GM23338 (cell line): ENCODE measurements at regions not wholly inside any gene's neighbourhood (a gene's known extent, or its start where the extent isn't known, plus 50 kb on each side); places are given as distances from the start of the nearest gene placed in this dataset.

Source experiments
- EZH2 ChIP-seq: fragments of 200-600 bp; sonication (generic); IDR thresholded peaks from one replicate; pipeline ENCODE4 v1.8.0; 2017; ENCODE audit warnings: antibody characterized with exemption, mild to moderate bottlenecking, low read depth; ENCODE audit not compliant: unreplicated experiment
- EZH2phosphoT487 ChIP-seq: fragments of 200-600 bp; sonication (generic); IDR thresholded peaks from one replicate; pipeline ENCODE4 v1.8.1; 2018; ENCODE audit warnings: antibody characterized with exemption; ENCODE audit not compliant: unreplicated experiment
- POLR2AphosphoS5 ChIP-seq: IDR thresholded peaks from 2 replicates; pipeline ENCODE4 v1.6.1; 2016; ENCODE audit warnings: antibody characterized with exemption, low read depth
- ZNF114 ChIP-seq: fragments of 250-450 bp; sonication (Bioruptor Pico); IDR thresholded peaks from 2 replicates; pipeline ENCODE4 v1.5.0; 2020; ENCODE audit warnings: mild to moderate bottlenecking, moderate library complexity
- TF ChIP-seq, protein P1 (sequence below), 2 experiments: fragments of 200-600 bp in 1 of 2; sonication (generic) in 1 of 2; conservative IDR thresholded peaks; 2 replicates each; pipeline versions ENCODE4 v1.5.1 to v1.6.1; 2016 to 2017; ENCODE audit warnings: antibody characterized with exemption in 2 of 2, low read depth in 2 of 2, mild to moderate bottlenecking in 2 of 2, moderate library complexity in 1 of 2
- TF ChIP-seq, protein P2 (sequence below): IDR thresholded peaks from one replicate; pipeline ENCODE4 v1.6.1; 2018; ENCODE audit warnings: antibody characterized with exemption; ENCODE audit not compliant: unreplicated experiment

GRCh38 chr6:48610846-48611245 lies 499.8 kb upstream of the PTCHD4 start:
- TF ChIP-seq, protein P1, sequence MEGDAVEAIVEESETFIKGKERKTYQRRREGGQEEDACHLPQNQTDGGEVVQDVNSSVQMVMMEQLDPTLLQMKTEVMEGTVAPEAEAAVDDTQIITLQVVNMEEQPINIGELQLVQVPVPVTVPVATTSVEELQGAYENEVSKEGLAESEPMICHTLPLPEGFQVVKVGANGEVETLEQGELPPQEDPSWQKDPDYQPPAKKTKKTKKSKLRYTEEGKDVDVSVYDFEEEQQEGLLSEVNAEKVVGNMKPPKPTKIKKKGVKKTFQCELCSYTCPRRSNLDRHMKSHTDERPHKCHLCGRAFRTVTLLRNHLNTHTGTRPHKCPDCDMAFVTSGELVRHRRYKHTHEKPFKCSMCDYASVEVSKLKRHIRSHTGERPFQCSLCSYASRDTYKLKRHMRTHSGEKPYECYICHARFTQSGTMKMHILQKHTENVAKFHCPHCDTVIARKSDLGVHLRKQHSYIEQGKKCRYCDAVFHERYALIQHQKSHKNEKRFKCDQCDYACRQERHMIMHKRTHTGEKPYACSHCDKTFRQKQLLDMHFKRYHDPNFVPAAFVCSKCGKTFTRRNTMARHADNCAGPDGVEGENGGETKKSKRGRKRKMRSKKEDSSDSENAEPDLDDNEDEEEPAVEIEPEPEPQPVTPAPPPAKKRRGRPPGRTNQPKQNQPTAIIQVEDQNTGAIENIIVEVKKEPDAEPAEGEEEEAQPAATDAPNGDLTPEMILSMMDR (conservative IDR thresholded peaks at IDR 0.05; ENCODE audit: low read depth in 2 of 2) = no peak
- no peak for TF ChIP-seq EZH2
- TF ChIP-seq POLR2AphosphoS5 = no peak
- TF ChIP-seq, protein P2, sequence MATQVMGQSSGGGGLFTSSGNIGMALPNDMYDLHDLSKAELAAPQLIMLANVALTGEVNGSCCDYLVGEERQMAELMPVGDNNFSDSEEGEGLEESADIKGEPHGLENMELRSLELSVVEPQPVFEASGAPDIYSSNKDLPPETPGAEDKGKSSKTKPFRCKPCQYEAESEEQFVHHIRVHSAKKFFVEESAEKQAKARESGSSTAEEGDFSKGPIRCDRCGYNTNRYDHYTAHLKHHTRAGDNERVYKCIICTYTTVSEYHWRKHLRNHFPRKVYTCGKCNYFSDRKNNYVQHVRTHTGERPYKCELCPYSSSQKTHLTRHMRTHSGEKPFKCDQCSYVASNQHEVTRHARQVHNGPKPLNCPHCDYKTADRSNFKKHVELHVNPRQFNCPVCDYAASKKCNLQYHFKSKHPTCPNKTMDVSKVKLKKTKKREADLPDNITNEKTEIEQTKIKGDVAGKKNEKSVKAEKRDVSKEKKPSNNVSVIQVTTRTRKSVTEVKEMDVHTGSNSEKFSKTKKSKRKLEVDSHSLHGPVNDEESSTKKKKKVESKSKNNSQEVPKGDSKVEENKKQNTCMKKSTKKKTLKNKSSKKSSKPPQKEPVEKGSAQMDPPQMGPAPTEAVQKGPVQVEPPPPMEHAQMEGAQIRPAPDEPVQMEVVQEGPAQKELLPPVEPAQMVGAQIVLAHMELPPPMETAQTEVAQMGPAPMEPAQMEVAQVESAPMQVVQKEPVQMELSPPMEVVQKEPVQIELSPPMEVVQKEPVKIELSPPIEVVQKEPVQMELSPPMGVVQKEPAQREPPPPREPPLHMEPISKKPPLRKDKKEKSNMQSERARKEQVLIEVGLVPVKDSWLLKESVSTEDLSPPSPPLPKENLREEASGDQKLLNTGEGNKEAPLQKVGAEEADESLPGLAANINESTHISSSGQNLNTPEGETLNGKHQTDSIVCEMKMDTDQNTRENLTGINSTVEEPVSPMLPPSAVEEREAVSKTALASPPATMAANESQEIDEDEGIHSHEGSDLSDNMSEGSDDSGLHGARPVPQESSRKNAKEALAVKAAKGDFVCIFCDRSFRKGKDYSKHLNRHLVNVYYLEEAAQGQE = no peak
- TF ChIP-seq EZH2phosphoT487 = no peak
- TF ChIP-seq ZNF114 (CRISPR knock-in tag) = no peak
